Transverse colon (tissue), 3 donors: ENCODE measurements at regions not wholly inside any gene's neighbourhood (a gene's known extent, or its start where the extent isn't known, plus 50 kb on each side); places are given as distances from the start of the nearest gene placed in this dataset.

Experiments
- POLR2A ChIP-seq: fragments of 450-650 bp; IDR thresholded peaks from one replicate; pipeline ENCODE4 v1.6.1; 2016; ENCODE audit warnings: antibody characterized with exemption, mild to moderate bottlenecking, moderate library complexity
- POLR2AphosphoS5 ChIP-seq, 3 donors: sonication (generic); formaldehyde crosslinking; IDR thresholded peaks; one replicate each; pipeline ENCODE4 v1.6.1; 2016; ENCODE audit warnings: antibody characterized with exemption in 3 of 3

- TF ChIP-seq POLR2AphosphoS5 (IDR thresholded peaks at IDR 0.05): no peak
- TF ChIP-seq POLR2A: no peak
These were observed 385.9 kb upstream of the JAG1 start for GRCh38 chr20:11059659-11060058.
